ENCODE measurements at regions not wholly inside any gene's neighbourhood (a gene's known extent, or its start where the extent isn't known, plus 50 kb on each side); places are given as distances from the start of the nearest gene placed in this dataset.

DNA sequence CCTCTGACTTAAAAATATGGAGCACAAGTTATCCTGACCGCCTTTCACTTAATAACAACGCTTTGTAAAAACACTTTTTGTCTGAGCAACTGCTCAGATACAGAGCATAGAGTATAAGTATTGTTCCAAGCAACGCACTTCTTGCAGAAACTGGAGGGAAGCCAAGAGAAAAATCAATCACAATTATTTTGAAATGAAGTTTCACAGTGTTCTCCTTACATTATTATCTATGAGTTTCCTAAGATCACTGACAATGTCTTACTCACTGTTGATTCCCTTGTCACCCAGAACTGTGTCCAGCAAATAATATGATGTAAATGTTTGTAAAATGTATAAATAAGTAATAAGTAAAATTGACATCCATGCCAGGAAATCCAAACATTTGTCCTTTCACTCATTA lies 184.6 kb upstream of the GPR149 start:
- TF ChIP-seq, protein P1, sequence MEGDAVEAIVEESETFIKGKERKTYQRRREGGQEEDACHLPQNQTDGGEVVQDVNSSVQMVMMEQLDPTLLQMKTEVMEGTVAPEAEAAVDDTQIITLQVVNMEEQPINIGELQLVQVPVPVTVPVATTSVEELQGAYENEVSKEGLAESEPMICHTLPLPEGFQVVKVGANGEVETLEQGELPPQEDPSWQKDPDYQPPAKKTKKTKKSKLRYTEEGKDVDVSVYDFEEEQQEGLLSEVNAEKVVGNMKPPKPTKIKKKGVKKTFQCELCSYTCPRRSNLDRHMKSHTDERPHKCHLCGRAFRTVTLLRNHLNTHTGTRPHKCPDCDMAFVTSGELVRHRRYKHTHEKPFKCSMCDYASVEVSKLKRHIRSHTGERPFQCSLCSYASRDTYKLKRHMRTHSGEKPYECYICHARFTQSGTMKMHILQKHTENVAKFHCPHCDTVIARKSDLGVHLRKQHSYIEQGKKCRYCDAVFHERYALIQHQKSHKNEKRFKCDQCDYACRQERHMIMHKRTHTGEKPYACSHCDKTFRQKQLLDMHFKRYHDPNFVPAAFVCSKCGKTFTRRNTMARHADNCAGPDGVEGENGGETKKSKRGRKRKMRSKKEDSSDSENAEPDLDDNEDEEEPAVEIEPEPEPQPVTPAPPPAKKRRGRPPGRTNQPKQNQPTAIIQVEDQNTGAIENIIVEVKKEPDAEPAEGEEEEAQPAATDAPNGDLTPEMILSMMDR (IDR thresholded peaks at IDR 0.05), result no peak
- TF ChIP-seq POLR2A (IDR thresholded peaks at IDR 0.05), result no peak
- no peak for TF ChIP-seq EP300 (IDR thresholded peaks at IDR 0.05)
